ENCODE measurements at regions not wholly inside any gene's neighbourhood (a gene's known extent, or its start where the extent isn't known, plus 50 kb on each side); places are given as distances from the start of the nearest gene placed in this dataset.

DNA sequence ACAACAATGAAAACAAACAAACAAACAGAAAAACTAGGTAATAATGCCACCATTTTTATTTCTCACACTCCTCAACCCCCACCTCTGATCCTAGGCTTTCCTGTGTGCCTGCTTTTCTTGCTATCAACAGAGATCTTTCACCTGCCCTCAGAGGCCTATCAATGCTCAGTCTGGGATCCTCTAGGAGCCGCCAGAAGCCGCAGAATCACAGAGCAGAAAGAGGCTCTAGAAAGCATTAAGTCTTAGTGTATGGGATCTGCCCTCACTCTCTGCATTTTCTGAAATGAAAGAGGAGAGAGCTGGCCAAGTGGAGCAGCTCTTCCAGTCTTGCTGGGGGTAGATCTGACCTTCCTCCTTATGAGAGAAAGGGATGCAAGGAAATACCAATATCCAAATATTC, 306.8 kb downstream of the TUSC7 start:
- TF ChIP-seq USF2 (IDR thresholded peaks at IDR 0.05; ENCODE audit: borderline replicate concordance, low read depth, low read length) (no peak), EZH2phosphoT487 (IDR thresholded peaks at IDR 0.05; ENCODE audit: borderline replicate concordance, low read depth) (no peak), SMC3 (IDR thresholded peaks at IDR 0.05; ENCODE audit: low read depth, low read length) (0 out of 2 replicates have a peak, but pooled peaks have one; percentile 3), RXRA (IDR thresholded peaks at IDR 0.05; ENCODE audit: borderline replicate concordance, low read depth) (no peak), RAD21 (IDR thresholded peaks at IDR 0.05; ENCODE audit: low read length) (peak; percentile 30), REST (IDR thresholded peaks at IDR 0.05; ENCODE audit: low read depth, low read length) (no peak), JUND (IDR thresholded peaks at IDR 0.05) (no peak), MAX (IDR thresholded peaks at IDR 0.05; ENCODE audit: low read depth) (no peak), NRF1 (IDR thresholded peaks at IDR 0.05; ENCODE audit: low read depth, low read length) (no peak), TAF1 (IDR thresholded peaks at IDR 0.05; ENCODE audit: borderline replicate concordance, low read depth, low read length) (no peak), GABPA (IDR thresholded peaks at IDR 0.05; ENCODE audit: low read depth) (no peak)
- TF ChIP-seq, protein P1, sequence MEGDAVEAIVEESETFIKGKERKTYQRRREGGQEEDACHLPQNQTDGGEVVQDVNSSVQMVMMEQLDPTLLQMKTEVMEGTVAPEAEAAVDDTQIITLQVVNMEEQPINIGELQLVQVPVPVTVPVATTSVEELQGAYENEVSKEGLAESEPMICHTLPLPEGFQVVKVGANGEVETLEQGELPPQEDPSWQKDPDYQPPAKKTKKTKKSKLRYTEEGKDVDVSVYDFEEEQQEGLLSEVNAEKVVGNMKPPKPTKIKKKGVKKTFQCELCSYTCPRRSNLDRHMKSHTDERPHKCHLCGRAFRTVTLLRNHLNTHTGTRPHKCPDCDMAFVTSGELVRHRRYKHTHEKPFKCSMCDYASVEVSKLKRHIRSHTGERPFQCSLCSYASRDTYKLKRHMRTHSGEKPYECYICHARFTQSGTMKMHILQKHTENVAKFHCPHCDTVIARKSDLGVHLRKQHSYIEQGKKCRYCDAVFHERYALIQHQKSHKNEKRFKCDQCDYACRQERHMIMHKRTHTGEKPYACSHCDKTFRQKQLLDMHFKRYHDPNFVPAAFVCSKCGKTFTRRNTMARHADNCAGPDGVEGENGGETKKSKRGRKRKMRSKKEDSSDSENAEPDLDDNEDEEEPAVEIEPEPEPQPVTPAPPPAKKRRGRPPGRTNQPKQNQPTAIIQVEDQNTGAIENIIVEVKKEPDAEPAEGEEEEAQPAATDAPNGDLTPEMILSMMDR (IDR thresholded peaks at IDR 0.05): no peak
